GM12865 (cell line): ENCODE measurements at regions not wholly inside any gene's neighbourhood (a gene's known extent, or its start where the extent isn't known, plus 50 kb on each side); places are given as distances from the start of the nearest gene placed in this dataset.

ENCODE experiments used
- DNase-seq: peaks from one replicate; pipeline ENCODE4 v3.0.0; 2010; ENCODE audit warnings: low read depth
- H3K4me3 ChIP-seq: 2 replicates; pipeline ENCODE4 v1.5.1; 2011; ENCODE audit warnings: mild to moderate bottlenecking, low read depth, low read length, control low read depth
- TF ChIP-seq, protein P1 (sequence below): IDR thresholded peaks from 2 replicates; pipeline ENCODE4 v1.5.1; 2011; ENCODE audit warnings: low read length, control low read depth, low read depth, inconsistent platforms; ENCODE audit not compliant: insufficient read depth; ENCODE audit errors: missing control alignments

DNA sequence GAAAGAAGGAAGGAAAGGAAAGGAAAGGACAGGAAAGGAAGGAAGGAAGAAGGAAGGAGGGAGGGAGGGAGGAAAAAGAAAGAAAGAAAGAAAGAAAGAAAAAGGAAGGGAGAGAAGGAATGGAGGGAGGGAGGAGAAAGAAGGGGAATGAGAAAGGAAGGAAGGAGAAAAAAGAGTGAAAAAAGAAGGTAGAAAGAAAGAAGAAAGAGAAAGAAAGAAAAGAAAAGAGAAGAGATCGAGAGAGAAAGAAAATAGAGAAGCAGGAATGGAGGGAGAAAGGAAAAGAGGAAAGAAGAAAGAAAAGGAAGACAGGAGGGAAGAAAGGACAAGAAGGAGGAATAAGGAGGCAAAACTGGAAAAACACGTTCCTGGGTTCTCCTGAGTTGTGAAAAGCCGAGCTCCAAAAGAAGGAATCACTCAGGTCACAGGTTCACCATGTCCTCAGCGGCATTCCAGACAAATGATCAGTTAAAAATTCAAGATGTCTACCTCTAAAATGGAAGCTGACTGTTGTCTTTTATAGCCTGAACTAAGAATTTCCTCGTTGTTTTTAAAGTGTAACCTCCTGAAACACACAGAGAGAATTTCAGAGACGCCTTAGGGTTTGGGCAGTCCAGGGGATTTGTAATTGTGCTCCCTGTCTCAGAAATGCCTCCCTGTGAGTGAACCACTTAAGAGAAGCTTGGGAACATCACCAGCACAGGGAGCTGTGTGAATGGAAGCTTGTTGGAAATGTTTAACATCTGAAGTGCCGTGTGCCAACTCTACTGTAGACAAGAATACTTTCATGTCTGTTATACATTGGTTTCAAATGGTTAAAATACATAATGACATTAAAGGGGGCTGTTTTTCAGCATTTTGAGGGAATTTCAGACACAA is 80.7 kb downstream of the INHBA start:
- no peak overlapping the region for H3K4me3 ChIP-seq
- no peak for DNase-seq
- TF ChIP-seq, protein P1, sequence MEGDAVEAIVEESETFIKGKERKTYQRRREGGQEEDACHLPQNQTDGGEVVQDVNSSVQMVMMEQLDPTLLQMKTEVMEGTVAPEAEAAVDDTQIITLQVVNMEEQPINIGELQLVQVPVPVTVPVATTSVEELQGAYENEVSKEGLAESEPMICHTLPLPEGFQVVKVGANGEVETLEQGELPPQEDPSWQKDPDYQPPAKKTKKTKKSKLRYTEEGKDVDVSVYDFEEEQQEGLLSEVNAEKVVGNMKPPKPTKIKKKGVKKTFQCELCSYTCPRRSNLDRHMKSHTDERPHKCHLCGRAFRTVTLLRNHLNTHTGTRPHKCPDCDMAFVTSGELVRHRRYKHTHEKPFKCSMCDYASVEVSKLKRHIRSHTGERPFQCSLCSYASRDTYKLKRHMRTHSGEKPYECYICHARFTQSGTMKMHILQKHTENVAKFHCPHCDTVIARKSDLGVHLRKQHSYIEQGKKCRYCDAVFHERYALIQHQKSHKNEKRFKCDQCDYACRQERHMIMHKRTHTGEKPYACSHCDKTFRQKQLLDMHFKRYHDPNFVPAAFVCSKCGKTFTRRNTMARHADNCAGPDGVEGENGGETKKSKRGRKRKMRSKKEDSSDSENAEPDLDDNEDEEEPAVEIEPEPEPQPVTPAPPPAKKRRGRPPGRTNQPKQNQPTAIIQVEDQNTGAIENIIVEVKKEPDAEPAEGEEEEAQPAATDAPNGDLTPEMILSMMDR: no peak

DNA sequence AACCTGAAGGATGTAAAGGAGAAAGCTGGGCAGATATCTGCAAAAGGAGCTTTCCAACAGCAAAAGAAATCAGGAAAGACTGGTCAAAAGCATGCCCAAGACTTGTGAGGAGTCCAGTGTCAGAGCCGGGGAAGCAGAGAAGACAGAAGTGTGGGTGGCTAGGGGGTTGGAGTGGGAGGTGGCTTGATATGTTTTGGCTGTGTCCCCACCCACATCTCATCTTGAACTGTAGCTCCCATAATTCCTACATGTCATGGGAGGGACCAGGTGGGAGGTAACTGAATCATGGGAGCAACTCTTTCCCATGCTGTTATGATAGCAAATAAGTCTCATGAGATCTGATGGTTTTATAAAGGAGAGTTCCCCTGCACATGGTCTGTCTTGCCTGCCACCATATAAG is 84.9 kb downstream of the INHBA start:
- DNase-seq: no peak
- no peak overlapping the region for H3K4me3 ChIP-seq
- TF ChIP-seq, protein P1: no peak

DNA sequence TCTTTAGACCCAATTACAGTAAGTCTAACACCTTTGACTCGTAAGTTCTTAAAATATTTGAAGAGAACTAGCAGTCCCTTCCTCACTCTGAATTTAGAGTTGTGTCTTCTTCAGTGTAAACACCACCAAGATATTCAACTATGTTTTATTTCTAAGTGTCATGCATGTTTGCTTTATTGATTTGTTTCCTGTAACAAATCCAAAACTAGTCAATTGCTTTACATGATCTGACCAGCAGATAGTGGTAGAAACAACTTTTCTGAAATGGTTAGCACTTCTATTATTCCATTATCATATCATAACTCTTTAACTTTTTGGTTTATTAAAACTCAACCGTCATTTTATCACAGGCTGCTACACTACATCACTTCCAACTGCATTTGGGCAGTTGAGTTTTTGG is 90.1 kb downstream of the INHBA start:
- no peak for DNase-seq
- TF ChIP-seq, protein P1: no peak
- H3K4me3 ChIP-seq: no peak overlapping the region

DNA sequence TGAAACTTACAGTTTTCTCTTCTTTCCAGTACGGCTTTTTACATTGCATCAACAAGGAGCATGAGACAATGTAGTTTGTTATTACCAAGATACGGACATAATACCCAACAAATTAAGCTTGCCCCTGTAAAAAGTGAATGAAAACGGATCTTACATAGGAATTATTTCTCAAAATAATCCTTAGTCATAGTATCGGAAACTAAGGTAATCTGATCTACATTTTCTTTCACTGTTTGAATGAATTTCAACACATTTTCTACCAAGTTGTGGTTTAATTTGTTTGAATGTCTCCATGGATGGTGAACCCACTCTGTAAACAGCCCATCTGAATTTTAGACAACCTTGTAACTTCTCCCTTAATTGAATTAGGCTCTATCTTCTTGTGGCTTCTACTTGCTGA is 90.5 kb downstream of the INHBA start:
- TF ChIP-seq, protein P1: no peak
- DNase-seq: no peak

DNA sequence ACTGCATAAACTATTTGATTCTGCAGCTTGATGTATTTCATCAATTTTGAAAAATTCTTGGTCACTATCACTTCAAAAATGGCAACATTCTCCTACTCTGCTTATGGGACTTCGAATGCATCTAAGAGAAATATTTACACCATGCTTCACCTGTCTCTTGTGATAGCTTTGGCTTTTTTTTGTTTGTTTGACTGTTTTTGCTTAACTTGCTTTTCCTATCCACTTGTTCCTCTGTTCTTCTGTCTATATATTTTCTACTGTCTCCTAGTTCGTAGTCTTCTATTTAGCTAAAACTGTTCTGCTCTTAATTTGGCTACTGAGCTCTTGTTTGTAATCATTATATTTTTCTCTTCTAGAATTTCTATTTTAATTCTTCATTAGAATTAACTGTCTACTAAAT is 94.4 kb downstream of the INHBA start:
- TF ChIP-seq, protein P1: no peak
- no peak for DNase-seq
- H3K4me3 ChIP-seq: no peak overlapping the region

More for the DNA sequence above, 90.5 kb downstream of the INHBA start:
- H3K4me3 ChIP-seq: no peak overlapping the region

DNA sequence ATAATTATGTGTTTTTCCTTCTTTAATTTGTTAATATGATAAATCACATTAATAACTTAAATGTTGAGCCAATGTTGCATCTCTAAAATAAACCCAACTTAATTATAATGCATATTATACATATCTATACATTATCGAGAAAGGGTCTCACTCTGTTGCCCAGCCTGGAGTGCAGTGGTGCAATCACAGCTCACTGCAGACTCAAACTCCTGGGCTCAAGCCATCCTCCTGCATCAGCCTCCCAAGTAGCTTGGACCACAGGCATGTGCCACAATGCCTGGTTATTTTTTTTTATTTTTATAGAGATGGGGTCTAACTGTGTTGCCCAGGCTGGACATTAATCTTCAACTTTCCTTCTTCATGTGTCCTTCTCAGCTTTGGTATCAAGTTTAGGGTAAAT is 98.9 kb downstream of the INHBA start:
- no peak overlapping the region for H3K4me3 ChIP-seq
- TF ChIP-seq, protein P1: no peak
- no peak for DNase-seq

DNA sequence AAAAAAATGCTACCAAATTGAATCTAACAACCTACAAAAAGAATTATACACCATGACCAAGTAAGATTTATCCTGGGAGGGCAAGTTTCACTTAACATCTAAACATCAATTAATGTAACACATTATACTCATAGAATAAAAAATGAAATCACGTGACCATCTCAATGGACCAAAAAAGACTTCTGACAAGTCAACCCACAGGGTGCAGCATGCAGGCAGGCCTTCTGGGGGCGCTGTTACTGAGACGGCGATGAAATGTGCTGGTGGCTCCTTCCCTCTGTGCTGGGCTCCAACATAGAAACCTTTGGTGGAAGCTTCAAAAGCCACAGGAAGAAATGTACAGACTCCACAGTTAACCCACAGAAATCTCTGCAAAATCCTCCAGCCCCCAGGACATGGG is 103.1 kb downstream of the INHBA start:
- H3K4me3 ChIP-seq: no peak overlapping the region
- TF ChIP-seq, protein P1: no peak
- DNase-seq: no peak
